ENCODE measurements at regions not wholly inside any gene's neighbourhood (a gene's known extent, or its start where the extent isn't known, plus 50 kb on each side); places are given as distances from the start of the nearest gene placed in this dataset.

- intact Hi-C loops (cut with DNase I) = no loop called here
Observed at GRCh38 chr2:215507836-215508235, 72.0 kb upstream of the FN1 start.

GRCh38 chr2:215507136-215507535 lies 71.3 kb upstream of the FN1 start:
- intact Hi-C loops (cut with DNase I) = no loop called here
- DNase-seq (ENCODE audit: low spot score) = no peak

More at GRCh38 chr2:215507836-215508235, 72.0 kb upstream of the FN1 start:
- DNase-seq (ENCODE audit: low spot score) = no peak

GRCh38 chr2:215506604-215506990 lies 70.7 kb upstream of the FN1 start:
- intact Hi-C loops (cut with DNase I) = no loop called here
- DNase-seq (ENCODE audit: low spot score) = no peak

- intact Hi-C loops (cut with DNase I) = no loop called here
- DNase-seq (ENCODE audit: low spot score) = no peak
Observed at GRCh38 chr2:215505044-215505786, 69.3 kb upstream of the FN1 start.

GRCh38 chr2:215504547-215504946 lies 68.7 kb upstream of the FN1 start:
- intact Hi-C loops (cut with DNase I) = no loop called here

GRCh38 chr2:215503381-215503780 lies 67.5 kb upstream of the FN1 start:
- intact Hi-C loops (cut with DNase I) = no loop called here
- no peak for DNase-seq (ENCODE audit: low spot score)

More at GRCh38 chr2:215504547-215504946, 68.7 kb upstream of the FN1 start:
- no peak for DNase-seq (ENCODE audit: low spot score)

GRCh38 chr2:215500466-215500865 lies 64.6 kb upstream of the FN1 start:
- intact Hi-C loops (cut with DNase I) = no loop called here
- DNase-seq (ENCODE audit: low spot score) = no peak

GRCh38 chr2:215499331-215499730 lies 63.5 kb upstream of the FN1 start:
- intact Hi-C loops (cut with DNase I) = no loop called here
- no peak for DNase-seq (ENCODE audit: low spot score)

- no peak for DNase-seq (ENCODE audit: low spot score)
- intact Hi-C loops (cut with DNase I) = no loop called here
Observed at GRCh38 chr2:215498431-215498830, 62.6 kb upstream of the FN1 start.

GRCh38 chr2:215493376-215493775 lies 57.5 kb upstream of the FN1 start:
- intact Hi-C loops (cut with DNase I) = no loop called here
- no peak for DNase-seq (ENCODE audit: low spot score)

- no peak for DNase-seq (ENCODE audit: low spot score)
- intact Hi-C loops (cut with DNase I) = no loop called here
Observed at GRCh38 chr2:215489288-215489848, 53.5 kb upstream of the FN1 start.

GRCh38 chr2:215487002-215487372 lies 51.1 kb upstream of the FN1 start:
- intact Hi-C loops (cut with DNase I) = no loop called here

GRCh38 chr2:215486291-215487001 lies 50.6 kb upstream of the FN1 start:
- intact Hi-C loops (cut with DNase I) = no loop called here
- no peak for DNase-seq (ENCODE audit: low spot score)

More at GRCh38 chr2:215487002-215487372, 51.1 kb upstream of the FN1 start:
- no peak for DNase-seq (ENCODE audit: low spot score)

Measured in cardiac septum (tissue), 1 donor.